Posterior vena cava (tissue), 2 donors: ENCODE measurements at regions not wholly inside any gene's neighbourhood (a gene's known extent, or its start where the extent isn't known, plus 50 kb on each side); places are given as distances from the start of the nearest gene placed in this dataset.

ENCODE experiments used
- DNase-seq: peaks from one replicate; pipeline ENCODE4 v3.0.0-alpha.2; 2020; ENCODE audit warnings: low spot score
- intact Hi-C, 2 donors: fragments of 100-400 bp; cut with DNase I; formaldehyde crosslinking; loops; one replicate each; pipeline versions ENCODE4 v1.14.1 to v1.14.2; 2022 to 2023
- donor health status: DM: yes; HTN: yes; CAD: no.
- donor health status: DM: yes; HTN: yes; CAD: no.

- no peak for DNase-seq
- intact Hi-C loops = no loop called here
Measured at GRCh38 chr13:74987124-74987690, 494.8 kb downstream of the TBC1D4 start.

DNA sequence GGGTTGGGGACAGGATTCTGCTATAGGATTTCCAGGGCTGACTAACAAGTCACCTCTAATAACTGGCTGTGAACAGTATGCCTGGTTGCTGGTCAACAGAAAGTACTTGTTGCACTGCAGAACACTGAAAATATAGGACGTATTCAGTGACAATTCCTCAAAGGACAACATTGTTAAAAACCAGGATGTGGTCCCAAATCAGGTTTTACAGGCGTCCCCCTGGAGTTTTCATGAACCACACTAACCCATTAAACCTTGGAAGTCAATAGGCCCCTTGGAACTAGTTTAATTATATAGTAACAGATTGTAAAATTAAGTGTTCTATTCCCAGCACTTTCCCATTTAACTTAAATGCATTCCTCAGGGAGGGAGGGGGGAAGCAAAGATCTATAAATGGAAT lies 495.4 kb downstream of the TBC1D4 start:
- DNase-seq = no peak
- intact Hi-C loops = no loop called here

DNA sequence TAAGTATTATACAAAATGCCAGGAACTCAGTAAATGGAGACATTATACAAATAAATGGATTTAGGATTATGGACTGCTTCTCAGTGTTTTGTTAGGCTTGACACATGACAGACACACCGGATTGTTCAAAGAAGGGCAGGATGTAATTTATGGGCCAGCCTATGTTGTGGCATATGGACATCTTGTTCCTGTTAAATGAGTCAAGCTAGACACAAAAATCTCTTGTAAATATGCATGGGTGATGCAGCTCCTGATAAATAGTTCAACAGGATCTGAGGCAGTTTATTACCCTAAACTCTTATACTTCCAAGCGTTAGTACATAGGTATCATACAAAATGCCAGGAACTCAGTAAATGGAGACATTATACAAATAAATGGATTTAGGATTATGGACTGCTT lies 502.3 kb downstream of the TBC1D4 start:
- intact Hi-C loops = no loop called here

DNA sequence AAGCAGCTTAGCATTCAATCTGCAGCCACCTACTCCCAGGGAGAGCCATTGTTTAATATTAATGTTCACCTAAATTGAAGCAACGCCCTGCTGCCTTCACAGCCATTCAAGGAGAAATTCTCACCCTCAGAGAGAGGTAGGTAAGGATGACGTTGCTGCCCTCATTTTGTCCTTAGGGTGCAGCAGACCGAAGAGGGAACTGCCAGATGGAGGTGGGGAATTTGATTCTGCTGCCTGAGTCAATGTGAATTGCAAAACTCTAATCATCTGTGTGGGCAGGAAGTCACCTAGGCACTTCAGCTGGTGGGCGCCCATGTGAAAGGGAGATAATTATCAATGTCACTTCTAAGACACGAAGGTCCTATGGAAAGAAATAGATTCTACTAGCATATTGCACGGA lies 503.4 kb downstream of the TBC1D4 start:
- no peak for DNase-seq
- intact Hi-C loops = no loop called here

More for the DNA sequence above, 502.3 kb downstream of the TBC1D4 start:
- DNase-seq = no peak

DNA sequence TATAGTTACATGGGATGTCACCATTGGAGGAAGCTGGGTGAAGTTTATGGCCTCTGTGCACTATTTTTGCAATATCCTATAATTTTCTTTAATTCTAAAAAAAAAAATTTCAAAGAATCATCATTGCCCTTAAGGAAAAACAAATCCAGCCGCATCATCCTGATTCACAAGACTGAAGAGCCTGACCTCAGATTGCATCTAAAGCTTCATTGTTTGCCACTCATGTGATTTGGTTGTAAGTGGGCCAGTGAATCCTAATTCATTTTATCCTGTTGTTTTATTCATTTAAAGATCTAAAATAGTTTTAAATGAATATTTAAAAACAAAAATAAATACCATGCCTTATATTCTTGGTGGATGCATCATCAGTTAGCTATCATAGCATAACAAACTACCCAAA lies 504.5 kb downstream of the TBC1D4 start:
- no peak for DNase-seq
- intact Hi-C loops = no loop called here

- intact Hi-C loops = no loop called here
- no peak for DNase-seq
Measured at GRCh38 chr13:74975111-74975510, 506.9 kb downstream of the TBC1D4 start.

DNA sequence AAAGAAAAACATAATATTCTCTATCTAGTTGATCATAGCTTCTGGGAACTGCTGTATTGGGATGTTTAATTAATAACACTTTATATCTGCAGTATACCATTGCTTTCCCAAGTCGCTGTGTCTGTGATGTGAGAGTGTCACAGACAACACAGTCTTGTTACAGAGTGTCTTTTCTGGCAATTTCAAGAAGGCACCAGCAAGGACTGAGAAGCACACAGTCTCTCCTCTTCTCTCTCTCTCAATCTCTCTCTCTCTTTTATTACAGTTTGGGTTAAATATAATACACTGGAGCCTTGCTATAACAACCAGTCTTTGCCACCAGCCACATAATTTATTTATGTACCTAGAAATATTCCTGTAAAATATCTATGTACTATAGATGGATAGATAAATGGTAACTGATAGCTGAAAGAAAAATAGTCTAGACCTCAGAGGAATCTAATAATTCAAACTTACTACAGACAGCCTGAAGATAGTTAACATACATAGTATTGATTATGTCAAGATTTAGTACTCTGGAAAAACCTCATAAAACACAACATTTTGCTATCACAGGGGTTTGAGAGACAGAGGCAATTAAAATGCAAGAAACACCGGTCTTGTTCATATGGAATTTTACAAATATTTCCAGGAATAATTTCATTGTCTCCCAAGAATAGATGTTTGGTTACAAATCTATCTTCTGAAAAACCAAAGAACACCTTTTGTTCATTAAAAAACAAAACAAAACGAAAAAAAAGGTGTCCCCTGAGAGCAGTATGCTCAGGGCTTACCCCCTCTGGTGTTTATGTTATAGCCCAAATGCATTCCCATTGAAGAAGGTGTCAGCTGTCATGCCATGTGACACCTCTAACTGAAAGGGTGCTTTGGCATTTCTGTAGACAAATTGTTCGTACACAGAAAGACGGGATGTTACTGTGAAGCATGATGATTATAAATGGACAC lies 507.8 kb downstream of the TBC1D4 start:
- no peak for DNase-seq
- intact Hi-C loops = no loop called here

GRCh38 chr13:74969419-74969818 lies 512.5 kb downstream of the TBC1D4 start:
- no peak for DNase-seq
- intact Hi-C loops = no loop called here

- DNase-seq = no peak
- intact Hi-C loops = no loop called here
Measured at GRCh38 chr13:74966814-74967424, 515.0 kb downstream of the TBC1D4 start.

DNA sequence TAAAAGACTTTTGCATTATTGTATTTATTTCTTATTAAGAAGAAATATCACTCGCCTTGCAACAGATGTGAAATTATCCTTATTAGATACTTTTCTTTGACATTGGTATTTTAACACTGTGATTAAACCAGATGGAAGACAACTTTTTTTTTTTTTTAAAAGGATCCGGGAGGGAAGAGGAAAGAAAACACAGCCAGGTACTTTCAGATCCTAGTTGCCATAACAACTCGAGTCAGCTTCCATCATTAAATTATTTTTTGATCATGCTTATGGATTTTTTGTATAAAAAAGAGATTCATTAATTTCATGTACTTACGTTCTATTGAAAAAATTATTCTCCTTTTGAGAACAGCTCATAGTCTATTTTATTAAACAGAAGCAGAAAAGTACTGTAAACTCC lies 515.7 kb downstream of the TBC1D4 start:
- intact Hi-C loops = no loop called here

DNA sequence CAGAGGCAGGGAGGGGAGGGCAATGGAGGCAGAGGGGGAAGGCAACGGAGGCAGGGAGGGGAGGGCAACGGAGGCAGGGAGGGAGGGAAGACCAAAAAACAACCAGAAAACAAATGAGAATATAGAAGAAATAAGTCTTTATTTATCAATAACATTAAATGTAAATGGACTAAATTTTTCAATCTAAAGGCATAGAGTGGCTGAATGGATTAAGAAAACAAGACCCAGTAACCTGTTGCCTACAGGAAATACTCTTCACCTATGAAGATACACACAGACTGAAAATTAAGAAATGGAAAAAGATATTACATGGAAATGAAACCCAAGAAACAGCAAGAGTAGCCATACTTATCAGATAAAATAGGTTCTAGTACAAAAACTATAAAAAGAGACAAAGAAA lies 536.3 kb downstream of the TBC1D4 start:
- DNase-seq = no peak
- intact Hi-C loops = no loop called here

More for the DNA sequence above, 515.7 kb downstream of the TBC1D4 start:
- no peak for DNase-seq

- DNase-seq = no peak
- intact Hi-C loops = no loop called here
Measured at GRCh38 chr13:74931698-74932433, 550.1 kb downstream of the TBC1D4 start.

DNA sequence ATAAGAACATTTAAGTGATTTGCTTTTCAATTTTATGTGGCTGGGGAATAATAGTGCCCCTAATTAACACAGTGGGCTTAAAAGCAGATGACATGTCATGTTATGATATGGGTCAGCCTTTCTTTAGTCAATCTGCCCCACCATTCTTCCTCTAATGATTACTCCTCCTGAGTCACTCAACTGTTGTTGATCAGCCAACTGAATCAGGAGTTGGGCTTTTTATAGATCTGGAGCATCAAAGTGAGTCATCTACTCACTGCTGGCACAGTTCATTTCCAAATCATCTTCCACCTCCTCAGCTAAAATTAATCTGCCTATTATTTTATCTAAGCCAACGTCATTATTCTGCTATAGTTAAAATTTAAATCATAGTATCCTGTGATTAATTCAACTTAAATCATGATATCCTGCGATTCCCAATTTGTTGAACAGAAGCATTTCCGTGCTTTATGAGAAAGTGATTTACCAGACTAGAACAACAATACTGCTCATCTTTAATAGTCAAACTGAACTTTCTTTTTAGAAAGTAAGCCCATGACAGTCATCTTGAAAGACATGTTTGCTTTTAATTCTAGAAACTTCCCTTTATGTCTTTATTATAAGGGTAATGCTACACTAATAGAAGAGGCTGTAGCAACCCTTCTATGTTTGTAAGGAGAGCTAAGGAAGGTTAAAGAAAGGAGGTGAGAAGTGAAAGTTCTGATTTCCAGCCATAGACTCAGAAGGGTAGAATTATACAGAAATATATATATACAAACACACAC lies 551.4 kb downstream of the TBC1D4 start:
- intact Hi-C loops = no loop called here
- no peak for DNase-seq

DNA sequence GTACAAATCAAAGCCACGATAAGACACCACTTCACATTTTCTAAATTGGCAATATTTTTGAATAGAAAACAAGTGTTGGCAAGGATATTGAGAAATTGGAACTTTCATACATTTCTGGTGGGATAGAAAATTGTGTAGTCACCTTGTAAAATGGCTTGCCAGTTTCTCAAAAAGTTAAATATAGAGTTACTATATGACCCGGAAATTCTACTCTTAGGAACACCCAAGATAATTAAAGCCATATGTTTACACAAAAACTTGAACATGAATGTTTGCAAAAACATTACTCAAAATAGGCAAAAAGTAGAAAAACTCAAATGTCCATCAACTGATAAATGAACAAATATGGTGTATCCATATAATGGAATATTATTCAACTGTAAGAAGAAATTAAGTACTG lies 552.5 kb downstream of the TBC1D4 start:
- DNase-seq = no peak
- intact Hi-C loops = no loop called here

GRCh38 chr13:74927823-74928222 lies 554.1 kb downstream of the TBC1D4 start:
- no peak for DNase-seq
- intact Hi-C loops = no loop called here

- no peak for DNase-seq
- intact Hi-C loops = no loop called here
Measured at GRCh38 chr13:74922963-74923362, 559.0 kb downstream of the TBC1D4 start.

GRCh38 chr13:74921326-74921725 lies 560.6 kb downstream of the TBC1D4 start:
- intact Hi-C loops = no loop called here
- no peak for DNase-seq

GRCh38 chr13:74920920-74921319 lies 561.0 kb downstream of the TBC1D4 start:
- DNase-seq = no peak
- intact Hi-C loops = no loop called here

DNA sequence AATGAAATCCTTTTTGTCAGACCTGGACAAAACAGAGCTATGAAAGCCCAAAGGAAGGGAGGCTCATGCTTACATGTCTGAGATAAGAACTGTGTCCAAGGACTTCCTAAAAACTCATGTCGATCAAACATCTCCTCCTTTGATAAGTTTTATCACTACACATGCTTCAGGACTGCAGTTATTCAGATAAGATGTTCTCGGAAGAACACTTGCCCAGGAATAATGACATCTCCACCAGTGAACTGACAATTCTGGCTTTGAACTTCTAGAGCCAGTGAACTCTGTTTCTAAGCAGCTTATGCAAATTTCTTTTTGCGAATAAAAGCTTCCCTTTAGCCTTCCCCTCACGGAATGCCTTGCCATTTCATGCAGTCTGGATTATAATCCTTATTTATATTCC lies 561.6 kb downstream of the TBC1D4 start:
- no peak for DNase-seq
- intact Hi-C loops = no loop called here
